ENCODE measurements at regions not wholly inside any gene's neighbourhood (a gene's known extent, or its start where the extent isn't known, plus 50 kb on each side); places are given as distances from the start of the nearest gene placed in this dataset.

DNA sequence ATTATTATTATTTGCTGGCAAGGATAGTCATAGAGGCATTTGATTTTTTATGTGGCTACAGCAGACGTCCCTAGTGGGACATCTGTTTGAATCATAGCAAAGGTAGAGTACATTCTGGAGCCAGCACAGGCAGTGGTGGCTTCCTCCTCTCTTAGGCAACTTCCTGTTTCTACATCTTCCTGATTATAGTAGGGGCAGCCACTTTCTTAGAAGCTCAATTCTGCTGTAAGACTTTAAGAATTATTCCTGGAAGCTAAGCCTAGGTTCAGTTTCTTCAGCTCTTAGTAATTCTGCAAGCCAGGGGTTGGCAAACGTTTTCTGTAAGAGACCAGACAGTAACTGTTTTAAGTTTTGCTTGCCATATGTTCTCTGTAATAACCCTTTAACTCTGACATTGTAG, 129.3 kb upstream of the TENM4 start:
- H3K27me3 ChIP-seq (ENCODE audit: control insufficient read depth in 4 of 4, insufficient read depth in 4 of 4, low read length in 3 of 4): no peaks in the 10 kb centered on the region
- no peak overlapping the region for H3K9ac ChIP-seq (ENCODE audit: low read depth in 1 of 2, low read length in 2 of 2)
- no peak overlapping the region for H3K27ac ChIP-seq (ENCODE audit: low read depth in 1 of 2, low read length in 2 of 2)
- H3K4me1 ChIP-seq (ENCODE audit: control insufficient read depth in 4 of 4, insufficient read depth in 4 of 4, low read length in 3 of 4): no peaks in the 10 kb centered on the region
- peaks cover 0 to 4% (median under 1%) of the 10 kb centered on the region in 4 donors for H3K9me3 ChIP-seq (ENCODE audit: control insufficient read depth in 4 of 4, low read length in 3 of 4)
- TF ChIP-seq, protein P1, sequence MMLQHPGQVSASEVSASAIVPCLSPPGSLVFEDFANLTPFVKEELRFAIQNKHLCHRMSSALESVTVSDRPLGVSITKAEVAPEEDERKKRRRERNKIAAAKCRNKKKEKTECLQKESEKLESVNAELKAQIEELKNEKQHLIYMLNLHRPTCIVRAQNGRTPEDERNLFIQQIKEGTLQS (IDR thresholded peaks at IDR 0.05): no peak
- no peak for TF ChIP-seq TAF1 (conservative IDR thresholded peaks at IDR 0.05)
- TF ChIP-seq SP1 (IDR thresholded peaks at IDR 0.05): no peak
- TF ChIP-seq HNF4G (IDR thresholded peaks at IDR 0.05): no peak
- TF ChIP-seq RXRA (IDR thresholded peaks at IDR 0.05): no peak
- no peak for TF ChIP-seq HNF4A (conservative IDR thresholded peaks at IDR 0.05)
- no peak for TF ChIP-seq NR2F2 (IDR thresholded peaks at IDR 0.05)
- TF ChIP-seq FOXA1 (IDR thresholded peaks at IDR 0.05): no peak
- TF ChIP-seq, protein P2, sequence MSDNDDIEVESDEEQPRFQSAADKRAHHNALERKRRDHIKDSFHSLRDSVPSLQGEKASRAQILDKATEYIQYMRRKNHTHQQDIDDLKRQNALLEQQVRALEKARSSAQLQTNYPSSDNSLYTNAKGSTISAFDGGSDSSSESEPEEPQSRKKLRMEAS (IDR thresholded peaks at IDR 0.05): no peak
- TF ChIP-seq YY1 (IDR thresholded peaks at IDR 0.05): no peak
- TF ChIP-seq, protein P3, sequence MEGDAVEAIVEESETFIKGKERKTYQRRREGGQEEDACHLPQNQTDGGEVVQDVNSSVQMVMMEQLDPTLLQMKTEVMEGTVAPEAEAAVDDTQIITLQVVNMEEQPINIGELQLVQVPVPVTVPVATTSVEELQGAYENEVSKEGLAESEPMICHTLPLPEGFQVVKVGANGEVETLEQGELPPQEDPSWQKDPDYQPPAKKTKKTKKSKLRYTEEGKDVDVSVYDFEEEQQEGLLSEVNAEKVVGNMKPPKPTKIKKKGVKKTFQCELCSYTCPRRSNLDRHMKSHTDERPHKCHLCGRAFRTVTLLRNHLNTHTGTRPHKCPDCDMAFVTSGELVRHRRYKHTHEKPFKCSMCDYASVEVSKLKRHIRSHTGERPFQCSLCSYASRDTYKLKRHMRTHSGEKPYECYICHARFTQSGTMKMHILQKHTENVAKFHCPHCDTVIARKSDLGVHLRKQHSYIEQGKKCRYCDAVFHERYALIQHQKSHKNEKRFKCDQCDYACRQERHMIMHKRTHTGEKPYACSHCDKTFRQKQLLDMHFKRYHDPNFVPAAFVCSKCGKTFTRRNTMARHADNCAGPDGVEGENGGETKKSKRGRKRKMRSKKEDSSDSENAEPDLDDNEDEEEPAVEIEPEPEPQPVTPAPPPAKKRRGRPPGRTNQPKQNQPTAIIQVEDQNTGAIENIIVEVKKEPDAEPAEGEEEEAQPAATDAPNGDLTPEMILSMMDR (IDR thresholded peaks at IDR 0.05; ENCODE audit: low read depth, low read length, missing input control): no peak
- no peak for TF ChIP-seq RAD21 (IDR thresholded peaks at IDR 0.05)
- TF ChIP-seq FOXA2 (IDR thresholded peaks at IDR 0.05): no peak
- no peak for TF ChIP-seq JUND (IDR thresholded peaks at IDR 0.05)
- TF ChIP-seq, protein P4, sequence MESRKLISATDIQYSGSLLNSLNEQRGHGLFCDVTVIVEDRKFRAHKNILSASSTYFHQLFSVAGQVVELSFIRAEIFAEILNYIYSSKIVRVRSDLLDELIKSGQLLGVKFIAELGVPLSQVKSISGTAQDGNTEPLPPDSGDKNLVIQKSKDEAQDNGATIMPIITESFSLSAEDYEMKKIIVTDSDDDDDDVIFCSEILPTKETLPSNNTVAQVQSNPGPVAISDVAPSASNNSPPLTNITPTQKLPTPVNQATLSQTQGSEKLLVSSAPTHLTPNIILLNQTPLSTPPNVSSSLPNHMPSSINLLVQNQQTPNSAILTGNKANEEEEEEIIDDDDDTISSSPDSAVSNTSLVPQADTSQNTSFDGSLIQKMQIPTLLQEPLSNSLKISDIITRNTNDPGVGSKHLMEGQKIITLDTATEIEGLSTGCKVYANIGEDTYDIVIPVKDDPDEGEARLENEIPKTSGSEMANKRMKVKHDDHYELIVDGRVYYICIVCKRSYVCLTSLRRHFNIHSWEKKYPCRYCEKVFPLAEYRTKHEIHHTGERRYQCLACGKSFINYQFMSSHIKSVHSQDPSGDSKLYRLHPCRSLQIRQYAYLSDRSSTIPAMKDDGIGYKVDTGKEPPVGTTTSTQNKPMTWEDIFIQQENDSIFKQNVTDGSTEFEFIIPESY (IDR thresholded peaks at IDR 0.05): no peak
- TF ChIP-seq, protein P5, sequence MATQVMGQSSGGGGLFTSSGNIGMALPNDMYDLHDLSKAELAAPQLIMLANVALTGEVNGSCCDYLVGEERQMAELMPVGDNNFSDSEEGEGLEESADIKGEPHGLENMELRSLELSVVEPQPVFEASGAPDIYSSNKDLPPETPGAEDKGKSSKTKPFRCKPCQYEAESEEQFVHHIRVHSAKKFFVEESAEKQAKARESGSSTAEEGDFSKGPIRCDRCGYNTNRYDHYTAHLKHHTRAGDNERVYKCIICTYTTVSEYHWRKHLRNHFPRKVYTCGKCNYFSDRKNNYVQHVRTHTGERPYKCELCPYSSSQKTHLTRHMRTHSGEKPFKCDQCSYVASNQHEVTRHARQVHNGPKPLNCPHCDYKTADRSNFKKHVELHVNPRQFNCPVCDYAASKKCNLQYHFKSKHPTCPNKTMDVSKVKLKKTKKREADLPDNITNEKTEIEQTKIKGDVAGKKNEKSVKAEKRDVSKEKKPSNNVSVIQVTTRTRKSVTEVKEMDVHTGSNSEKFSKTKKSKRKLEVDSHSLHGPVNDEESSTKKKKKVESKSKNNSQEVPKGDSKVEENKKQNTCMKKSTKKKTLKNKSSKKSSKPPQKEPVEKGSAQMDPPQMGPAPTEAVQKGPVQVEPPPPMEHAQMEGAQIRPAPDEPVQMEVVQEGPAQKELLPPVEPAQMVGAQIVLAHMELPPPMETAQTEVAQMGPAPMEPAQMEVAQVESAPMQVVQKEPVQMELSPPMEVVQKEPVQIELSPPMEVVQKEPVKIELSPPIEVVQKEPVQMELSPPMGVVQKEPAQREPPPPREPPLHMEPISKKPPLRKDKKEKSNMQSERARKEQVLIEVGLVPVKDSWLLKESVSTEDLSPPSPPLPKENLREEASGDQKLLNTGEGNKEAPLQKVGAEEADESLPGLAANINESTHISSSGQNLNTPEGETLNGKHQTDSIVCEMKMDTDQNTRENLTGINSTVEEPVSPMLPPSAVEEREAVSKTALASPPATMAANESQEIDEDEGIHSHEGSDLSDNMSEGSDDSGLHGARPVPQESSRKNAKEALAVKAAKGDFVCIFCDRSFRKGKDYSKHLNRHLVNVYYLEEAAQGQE (IDR thresholded peaks at IDR 0.05): no peak
- no peak for TF ChIP-seq EGR1 (IDR thresholded peaks at IDR 0.05; ENCODE audit: low read depth in 2 of 2)
- DNase-seq (ENCODE audit: low spot score): no peak
- H3K36me3 ChIP-seq (ENCODE audit: control insufficient read depth in 4 of 4, insufficient read depth in 3 of 4, low read depth in 1 of 4, low read length in 3 of 4): no peaks in the 10 kb centered on the region
- H3K4me3 ChIP-seq (ENCODE audit: low read depth in 1 of 3, low read length in 3 of 3): no peak overlapping the region
- WGBS: 51% methylated on average over 2 of the region's 2 CpGs

All from liver (tissue), 8 donors.